ENCODE measurements at regions not wholly inside any gene's neighbourhood (a gene's known extent, or its start where the extent isn't known, plus 50 kb on each side); places are given as distances from the start of the nearest gene placed in this dataset.

DNA sequence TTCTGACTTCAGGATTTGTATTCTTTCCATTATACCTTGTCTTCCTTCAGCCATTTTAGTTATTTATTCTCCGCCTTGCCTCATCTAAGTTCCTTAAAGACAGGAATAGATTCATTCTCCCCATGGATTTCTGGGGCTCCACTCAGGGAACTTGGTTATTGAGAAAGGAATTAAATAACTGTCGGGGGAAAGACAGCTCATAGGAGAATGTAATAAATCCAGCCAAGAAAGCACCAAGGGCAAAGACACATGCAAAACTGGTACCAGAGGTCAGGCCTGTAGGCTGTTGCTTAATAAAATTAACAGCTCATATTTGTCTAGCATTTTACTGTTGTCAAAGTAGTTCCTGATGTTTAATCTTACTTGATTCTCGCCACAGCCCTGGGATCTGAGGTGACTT, 357.2 kb downstream of the TMEM38B start:
- no peak for DNase-seq (ENCODE audit: low read depth in 2 of 2)

GRCh38 chr9:106052166-106052565, 357.8 kb downstream of the TMEM38B start:
- DNase-seq (ENCODE audit: low read depth in 2 of 2), result no peak

DNA sequence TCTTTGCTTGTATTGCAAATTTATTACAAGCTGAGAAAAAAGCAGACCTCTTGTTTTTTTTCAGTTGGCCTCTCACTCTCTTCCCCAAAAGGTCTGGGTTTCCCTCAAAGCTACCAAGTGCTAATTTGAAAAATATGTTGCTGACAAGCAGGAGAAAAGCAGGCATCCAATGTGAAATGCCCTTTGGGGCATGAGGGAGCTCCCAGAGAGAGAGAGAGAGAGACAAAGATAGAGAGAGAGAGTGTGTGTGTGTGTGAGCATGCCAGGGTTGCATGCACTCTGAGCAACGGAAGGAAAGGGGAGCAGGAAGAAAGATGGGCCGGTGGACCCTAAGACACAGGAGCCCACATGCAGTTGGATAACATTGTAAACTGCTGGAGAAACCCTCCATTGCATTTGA, 358.4 kb downstream of the TMEM38B start:
- no peak for DNase-seq (ENCODE audit: low read depth in 2 of 2)

DNA sequence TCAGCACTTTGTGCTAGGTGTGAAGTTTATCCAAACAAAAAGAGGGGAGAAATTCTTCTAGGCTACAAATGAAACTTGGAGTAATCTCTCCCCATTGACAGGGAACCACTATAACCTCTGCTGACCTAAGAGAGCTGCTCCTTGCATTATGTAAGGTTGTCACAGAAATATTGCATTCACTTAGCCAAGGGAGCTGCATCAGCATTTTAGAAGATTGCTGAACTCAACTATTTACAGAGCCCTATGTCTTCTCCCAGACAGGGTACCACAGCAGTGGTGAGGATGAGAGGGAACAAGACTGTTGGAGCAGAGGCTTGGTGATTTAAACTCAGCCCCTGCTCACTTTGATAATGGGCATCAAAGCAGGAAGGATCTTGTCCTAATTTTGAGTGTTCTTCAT, 362.0 kb downstream of the TMEM38B start:
- no peak for DNase-seq (ENCODE audit: low read depth in 2 of 2)

DNA sequence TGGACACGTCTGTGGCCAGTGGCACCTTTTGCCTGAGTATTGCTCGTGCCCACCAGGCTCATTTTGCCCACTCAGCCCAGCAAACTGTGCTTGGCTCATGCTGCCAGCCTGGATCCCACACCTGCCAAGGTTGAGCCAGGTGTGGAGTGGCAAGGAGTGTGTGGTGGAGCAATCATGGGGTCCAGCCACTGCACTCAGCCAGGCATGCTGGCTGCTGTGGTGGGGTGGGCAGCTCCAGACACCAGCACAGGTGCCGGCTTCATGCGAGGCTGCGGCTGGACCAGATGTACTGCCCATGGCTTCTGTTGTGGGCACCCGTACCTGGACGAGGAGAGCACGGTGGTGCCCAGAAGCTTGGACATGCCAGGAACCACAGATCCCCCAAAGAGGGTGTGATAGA, 364.1 kb downstream of the TMEM38B start:
- DNase-seq (ENCODE audit: low read depth in 2 of 2), result no peak

DNA sequence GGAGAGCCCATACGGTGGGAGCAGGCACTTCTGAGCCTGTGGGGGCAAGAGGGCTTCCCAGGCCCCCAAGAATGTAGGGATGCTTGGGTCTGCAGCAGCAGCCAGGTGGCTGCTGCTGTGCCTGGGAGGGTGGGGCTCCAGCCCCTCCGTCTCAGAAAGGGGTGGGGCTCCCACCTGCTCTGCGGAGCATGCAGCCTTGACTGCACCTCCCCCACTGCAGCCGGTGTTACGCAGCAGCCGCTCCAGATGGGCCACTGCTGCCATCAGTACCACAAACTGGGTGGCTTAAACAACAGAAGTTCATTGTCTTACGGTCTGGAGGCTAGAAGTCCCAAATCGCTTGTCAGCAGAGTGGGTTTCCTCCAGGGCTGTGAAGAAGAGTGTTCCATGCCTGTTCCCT, 365.5 kb downstream of the TMEM38B start:
- no peak for DNase-seq (ENCODE audit: low read depth in 2 of 2)

DNA sequence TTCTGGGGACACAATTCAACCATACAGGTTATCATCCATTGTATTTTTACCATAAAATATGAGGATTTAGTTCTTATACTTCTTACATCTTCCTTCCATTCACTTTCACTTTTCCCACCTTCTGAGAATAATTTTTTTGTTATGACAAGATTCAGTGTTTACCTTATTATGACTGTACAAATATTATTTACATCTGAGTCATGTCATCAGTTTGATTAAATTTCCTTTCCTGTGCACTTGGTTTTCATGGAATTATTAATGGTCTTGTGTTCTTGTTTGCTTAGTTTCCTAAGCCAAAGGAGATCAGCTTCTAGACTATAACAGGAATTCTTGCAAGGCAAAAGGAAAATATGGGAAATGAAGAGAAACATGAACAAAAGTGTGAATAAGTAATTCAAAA, 366.5 kb downstream of the TMEM38B start:
- no peak for DNase-seq (ENCODE audit: low read depth in 2 of 2)

GRCh38 chr9:106062250-106062649, 367.9 kb downstream of the TMEM38B start:
- DNase-seq (ENCODE audit: low read depth in 2 of 2), result no peak

DNA sequence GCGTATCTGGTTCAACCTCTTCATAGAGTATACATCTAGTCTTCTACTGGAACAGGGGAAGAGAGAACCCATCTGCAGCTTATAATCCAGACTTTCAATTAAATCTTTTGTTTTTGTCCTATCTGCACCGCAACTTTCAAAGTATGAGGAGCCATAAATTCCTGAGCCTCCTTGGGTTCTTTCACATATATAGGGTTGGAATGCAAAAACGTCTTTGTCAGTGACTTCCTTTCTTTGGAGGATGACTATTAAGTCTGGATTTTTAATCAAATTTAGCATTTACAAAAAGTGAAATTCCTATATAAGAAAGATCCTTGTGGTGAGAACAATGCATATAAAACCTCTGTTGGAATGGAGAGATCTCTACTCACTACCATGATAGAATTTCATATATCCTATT, 370.8 kb downstream of the TMEM38B start:
- no peak for DNase-seq (ENCODE audit: low read depth in 2 of 2)

GRCh38 chr9:106065579-106066214, 371.4 kb downstream of the TMEM38B start:
- DNase-seq (ENCODE audit: low read depth in 2 of 2), result no peak

GRCh38 chr9:106066940-106067524, 372.7 kb downstream of the TMEM38B start:
- DNase-seq (ENCODE audit: low read depth in 2 of 2), result no peak

DNA sequence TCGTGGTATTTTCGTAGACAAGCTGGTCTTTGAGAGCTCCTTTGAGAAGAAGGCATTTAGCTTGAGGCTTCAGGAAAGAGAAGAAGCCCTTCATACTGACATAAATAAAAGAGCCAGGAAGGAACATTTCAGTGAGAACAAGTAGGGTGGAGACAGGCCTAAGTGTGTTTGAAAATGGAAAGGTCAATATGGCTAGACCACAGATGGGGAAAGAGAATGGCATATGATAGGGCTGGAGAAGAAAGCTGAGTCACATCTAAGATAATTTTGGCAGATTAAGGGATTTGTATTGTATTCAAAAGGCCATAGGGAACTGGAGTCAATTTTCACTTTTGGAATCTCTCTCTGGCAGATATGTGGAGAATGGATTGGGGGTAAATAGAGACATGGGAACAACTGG, 374.9 kb downstream of the TMEM38B start:
- no peak for DNase-seq (ENCODE audit: low read depth in 2 of 2)

GRCh38 chr9:106072421-106072820, 378.1 kb downstream of the TMEM38B start:
- DNase-seq (ENCODE audit: low read depth in 2 of 2), result no peak

GRCh38 chr9:106074006-106074405, 379.7 kb downstream of the TMEM38B start:
- no peak for DNase-seq (ENCODE audit: low read depth in 2 of 2)

- DNase-seq (ENCODE audit: low read depth in 2 of 2), result no peak
These were observed 381.1 kb downstream of the TMEM38B start for GRCh38 chr9:106075236-106075959.

- DNase-seq (ENCODE audit: low read depth in 2 of 2), result no peak
These were observed 381.6 kb downstream of the TMEM38B start for GRCh38 chr9:106075960-106076327.

DNA sequence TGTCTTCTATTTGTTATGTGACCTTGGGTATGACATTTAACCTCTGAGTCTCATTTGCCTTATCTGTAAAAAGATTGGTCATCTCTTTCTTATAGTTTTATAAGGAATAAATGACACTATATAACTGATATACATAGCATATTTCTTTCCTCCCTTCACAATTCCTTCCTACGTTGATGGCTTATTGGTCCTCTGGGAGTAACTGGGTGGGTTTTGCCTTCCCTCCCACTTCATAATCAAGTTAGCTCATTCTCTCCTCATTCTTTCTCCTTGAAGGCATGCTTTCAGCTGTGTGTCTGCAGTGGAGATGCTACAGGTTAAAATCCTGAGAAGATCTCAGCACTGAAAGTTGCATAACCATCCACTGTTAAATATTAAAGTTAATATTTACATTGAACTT, 382.4 kb downstream of the TMEM38B start:
- no peak for DNase-seq (ENCODE audit: low read depth in 2 of 2)

DNA sequence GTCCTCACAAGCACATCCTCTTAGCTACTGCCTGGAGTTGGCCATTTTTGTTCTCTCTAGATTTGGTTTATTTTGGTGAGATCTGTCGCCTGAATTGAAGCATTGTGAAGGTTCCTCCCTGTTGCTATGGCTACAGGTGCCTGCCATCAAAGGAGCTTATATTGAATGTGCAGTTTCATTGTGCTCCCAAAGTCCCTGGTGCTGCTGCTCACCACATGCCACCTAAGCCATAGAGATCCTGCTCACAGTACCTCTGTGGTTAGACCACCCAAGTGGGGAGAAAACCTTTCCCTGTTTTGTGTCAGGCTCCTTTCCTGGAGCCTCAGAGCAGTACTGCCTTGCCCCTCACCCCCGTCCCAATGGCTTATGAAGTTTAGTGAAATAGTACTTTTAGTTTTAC, 383.4 kb downstream of the TMEM38B start:
- DNase-seq (ENCODE audit: low read depth in 2 of 2), result no peak

DNA sequence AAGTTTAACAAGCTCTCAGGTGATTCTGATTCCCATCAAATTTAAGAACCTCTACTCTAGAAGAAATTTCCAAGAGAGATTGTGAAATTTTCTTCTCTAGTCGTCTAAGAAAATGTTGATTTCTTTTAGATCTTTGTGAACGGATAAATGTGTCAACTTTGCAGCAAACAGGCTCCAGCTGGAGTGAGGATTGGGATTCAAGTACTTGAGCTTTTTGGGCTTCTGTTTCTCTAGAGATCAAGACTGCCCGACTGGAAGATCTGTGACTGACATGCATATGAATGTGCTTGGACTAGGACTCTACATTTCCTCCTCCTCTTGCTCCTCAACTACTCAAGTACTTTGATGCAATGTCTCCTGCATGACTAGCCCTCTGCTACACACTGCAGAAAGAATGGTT, 388.3 kb downstream of the TMEM38B start:
- no peak for DNase-seq (ENCODE audit: low read depth in 2 of 2)

DNA sequence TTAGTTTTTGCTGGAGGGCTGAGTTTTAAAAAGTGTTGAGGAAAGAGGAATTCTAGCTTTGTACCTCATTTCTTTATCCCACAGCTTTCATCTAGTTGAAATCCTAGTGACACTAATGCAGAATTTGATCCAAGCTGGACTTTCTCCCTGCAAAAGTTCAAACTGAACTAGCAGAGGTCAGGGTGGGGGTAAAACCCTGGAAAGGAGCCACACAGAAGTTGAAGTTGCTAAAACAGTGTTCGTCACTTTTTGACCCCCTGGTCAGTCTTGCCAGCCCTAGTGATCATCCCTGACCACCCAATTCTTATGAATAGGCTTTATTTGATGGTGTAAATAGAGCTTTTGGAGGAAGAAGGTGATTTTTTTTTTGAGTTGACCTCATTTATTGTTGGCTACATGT, 390.4 kb downstream of the TMEM38B start:
- DNase-seq (ENCODE audit: low read depth in 2 of 2), result no peak

DNA sequence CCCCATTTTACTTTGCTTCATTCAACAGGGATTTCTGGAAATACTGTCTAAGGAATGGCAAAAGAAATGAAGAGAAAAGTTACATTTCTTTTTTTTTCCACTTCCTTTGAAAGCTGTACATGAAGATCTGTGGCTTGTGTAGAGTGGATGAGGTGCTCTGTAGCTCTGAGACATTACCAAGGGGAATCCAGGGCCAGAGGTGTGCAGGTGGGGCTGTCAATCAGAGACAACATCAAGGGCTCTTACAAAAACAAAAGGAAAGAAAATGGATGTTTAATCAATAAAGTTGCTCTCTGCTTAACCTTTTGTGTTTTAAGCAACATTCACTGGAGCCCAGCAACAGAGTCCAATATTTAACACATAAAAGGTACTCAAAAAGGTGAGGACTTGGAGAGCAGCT, 391.1 kb downstream of the TMEM38B start:
- DNase-seq (ENCODE audit: low read depth in 2 of 2), result no peak

GRCh38 chr9:106092083-106092482, 397.7 kb downstream of the TMEM38B start:
- no peak for DNase-seq (ENCODE audit: low read depth in 2 of 2)

DNA sequence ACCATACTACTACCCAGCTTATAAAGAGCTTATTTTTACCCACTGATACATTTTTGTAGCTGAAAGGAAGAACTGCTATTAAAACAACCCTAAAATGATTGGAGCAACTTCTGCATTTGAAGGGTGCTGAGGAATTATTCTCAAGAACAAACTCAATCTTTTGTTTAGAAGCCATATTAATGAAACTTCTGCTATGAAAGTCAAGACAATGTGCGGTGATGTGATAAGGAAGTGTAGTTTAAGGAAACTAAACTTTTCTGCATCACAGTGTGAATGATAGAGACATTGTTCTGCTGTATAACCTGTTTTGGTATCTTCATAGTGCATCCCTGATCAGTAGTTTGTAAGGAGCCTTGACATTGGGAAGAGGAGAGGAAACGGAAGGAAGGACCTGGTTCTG, 408.5 kb downstream of the TMEM38B start:
- DNase-seq (ENCODE audit: low read depth in 2 of 2), result no peak

Data from lung microvascular endothelial cell (primary cell).